Astrocyte (in vitro differentiated cells and primary cell): ENCODE measurements at regions not wholly inside any gene's neighbourhood (a gene's known extent, or its start where the extent isn't known, plus 50 kb on each side); places are given as distances from the start of the nearest gene placed in this dataset.

Experiments used
- DNase-seq: peaks from one replicate; pipeline ENCODE4 v3.0.0-alpha.2; 2010; ENCODE audit warnings: low read depth
- FAIRE-seq: peaks from 2 replicates; lab custom pipeline; 2011; peaks lifted over from hg19 to GRCh38; lab: Jason Lieb, UNC
- H2AFZ ChIP-seq: 2 replicates; pipeline ENCODE4 v1.6.0; 2012; ENCODE audit warnings: low read depth, low read length, inconsistent platforms
- H3K27ac ChIP-seq: 2 replicates; pipeline ENCODE4 v1.5.1; 2011; ENCODE audit warnings: low read depth, low read length, inconsistent platforms
- H3K27me3 ChIP-seq: 2 replicates; pipeline ENCODE4 v1.6.0; 2011; ENCODE audit warnings: low read length, inconsistent platforms; ENCODE audit not compliant: insufficient read depth
- H3K36me3 ChIP-seq: 2 replicates; pipeline ENCODE4 v1.5.1; 2011; ENCODE audit warnings: low read length, inconsistent platforms; ENCODE audit not compliant: insufficient read depth
- H3K4me1 ChIP-seq: 2 replicates; pipeline ENCODE4 v1.5.1; 2011; ENCODE audit warnings: low read length, inconsistent platforms; ENCODE audit not compliant: insufficient read depth
- H3K4me2 ChIP-seq: 2 replicates; pipeline ENCODE4 v1.6.0; 2012; ENCODE audit warnings: low read length, inconsistent platforms
- H3K4me3 ChIP-seq: 2 replicates; pipeline ENCODE4 v1.5.1; 2011; ENCODE audit warnings: low read depth, mild to moderate bottlenecking, low read length, inconsistent platforms; ENCODE audit not compliant: insufficient read depth
- H3K79me2 ChIP-seq: 2 replicates; pipeline ENCODE4 v1.6.0; 2012; ENCODE audit warnings: mild to moderate bottlenecking, low read length, inconsistent platforms; ENCODE audit not compliant: insufficient read depth
- H3K9ac ChIP-seq: 2 replicates; pipeline ENCODE4 v1.6.0; 2012; ENCODE audit warnings: mild to moderate bottlenecking, low read length, inconsistent platforms
- H3K9me3 ChIP-seq: 2 replicates; pipeline ENCODE4 v1.5.1; 2012; ENCODE audit warnings: low read depth, mild to moderate bottlenecking, low read length, inconsistent platforms; ENCODE audit not compliant: insufficient read depth
- H4K20me1 ChIP-seq: 2 replicates; pipeline ENCODE4 v1.6.0; 2012; ENCODE audit warnings: low read length, inconsistent platforms; ENCODE audit not compliant: insufficient read depth
- H3K27ac Mint-ChIP-seq: one replicate; pipeline ENCODE4 v1.8.0; 2021; ENCODE audit warnings: mild to moderate bottlenecking, mixed read lengths; ENCODE audit not compliant: unreplicated experiment
- H3K27me3 Mint-ChIP-seq: one replicate; pipeline ENCODE4 v1.8.0; 2021; ENCODE audit warnings: low read depth, mixed read lengths; ENCODE audit not compliant: unreplicated experiment
- H3K36me3 Mint-ChIP-seq: one replicate; pipeline ENCODE4 v1.8.0; 2021; ENCODE audit warnings: low read depth, mixed read lengths; ENCODE audit not compliant: unreplicated experiment
- H3K4me1 Mint-ChIP-seq: one replicate; pipeline ENCODE4 v1.8.0; 2021; ENCODE audit warnings: low read depth, mixed read lengths; ENCODE audit not compliant: unreplicated experiment
- H3K4me3 Mint-ChIP-seq: one replicate; pipeline ENCODE4 v1.8.0; 2021; ENCODE audit warnings: mild to moderate bottlenecking, moderate library complexity, mixed read lengths; ENCODE audit not compliant: unreplicated experiment
- H3K9me3 Mint-ChIP-seq: one replicate; pipeline ENCODE4 v1.8.0; 2021; ENCODE audit warnings: mild to moderate bottlenecking, mixed read lengths; ENCODE audit not compliant: unreplicated experiment
- EZH2 ChIP-seq: IDR thresholded peaks from 2 replicates; pipeline ENCODE4 v1.6.1; 2012; ENCODE audit warnings: mild to moderate bottlenecking, low read length, inconsistent platforms; ENCODE audit not compliant: insufficient read depth
- TF ChIP-seq, protein P1 (sequence below): IDR thresholded peaks from 2 replicates; pipeline ENCODE4 v1.5.1; 2011; ENCODE audit warnings: low read depth, mild to moderate bottlenecking, inconsistent platforms, low read length, moderate library complexity; ENCODE audit not compliant: insufficient read depth

DNA sequence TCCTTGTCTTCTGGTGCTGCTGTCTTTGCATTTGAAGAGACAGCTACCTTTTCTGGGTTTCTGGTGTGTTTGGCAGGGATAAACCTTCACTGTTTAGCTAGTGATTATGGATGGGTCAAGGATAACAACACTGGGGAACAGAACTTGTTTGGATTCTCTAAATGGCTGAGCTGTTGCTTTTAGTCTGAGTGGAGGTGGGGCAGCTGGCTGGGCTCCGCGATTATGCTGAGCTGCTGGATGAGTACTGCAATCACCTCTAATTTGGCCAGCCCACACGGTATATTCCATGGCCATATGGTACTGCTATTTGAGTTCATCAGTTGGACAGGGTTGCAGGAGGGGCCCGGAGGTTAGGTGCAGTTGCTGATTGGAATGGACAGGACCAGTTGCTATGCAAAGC, 361.6 kb upstream of the TFPI start:
- no peak for FAIRE-seq
- Histone ChIP-seq H3K9me3 (no peaks in the 10 kb centered on the region), H3K27me3 (no peaks in the 10 kb centered on the region), H3K79me2 (no peaks in the 10 kb centered on the region), H3K27ac (no peak overlapping the region), H2AFZ (no peak overlapping the region), H3K4me2 (no peak overlapping the region), H3K4me3 (no peak overlapping the region), H4K20me1 (no peaks in the 10 kb centered on the region), H3K4me1 (peaks cover 4% of the 10 kb centered on the region), H3K9ac (no peak overlapping the region), H3K36me3 (no peaks in the 10 kb centered on the region)
- no peak overlapping the region for H3K27ac Mint-ChIP-seq
- TF ChIP-seq EZH2, result no peak
- TF ChIP-seq, protein P1, sequence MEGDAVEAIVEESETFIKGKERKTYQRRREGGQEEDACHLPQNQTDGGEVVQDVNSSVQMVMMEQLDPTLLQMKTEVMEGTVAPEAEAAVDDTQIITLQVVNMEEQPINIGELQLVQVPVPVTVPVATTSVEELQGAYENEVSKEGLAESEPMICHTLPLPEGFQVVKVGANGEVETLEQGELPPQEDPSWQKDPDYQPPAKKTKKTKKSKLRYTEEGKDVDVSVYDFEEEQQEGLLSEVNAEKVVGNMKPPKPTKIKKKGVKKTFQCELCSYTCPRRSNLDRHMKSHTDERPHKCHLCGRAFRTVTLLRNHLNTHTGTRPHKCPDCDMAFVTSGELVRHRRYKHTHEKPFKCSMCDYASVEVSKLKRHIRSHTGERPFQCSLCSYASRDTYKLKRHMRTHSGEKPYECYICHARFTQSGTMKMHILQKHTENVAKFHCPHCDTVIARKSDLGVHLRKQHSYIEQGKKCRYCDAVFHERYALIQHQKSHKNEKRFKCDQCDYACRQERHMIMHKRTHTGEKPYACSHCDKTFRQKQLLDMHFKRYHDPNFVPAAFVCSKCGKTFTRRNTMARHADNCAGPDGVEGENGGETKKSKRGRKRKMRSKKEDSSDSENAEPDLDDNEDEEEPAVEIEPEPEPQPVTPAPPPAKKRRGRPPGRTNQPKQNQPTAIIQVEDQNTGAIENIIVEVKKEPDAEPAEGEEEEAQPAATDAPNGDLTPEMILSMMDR, result no peak
- H3K4me1 Mint-ChIP-seq, result no peaks in the 10 kb centered on the region
- no peak for DNase-seq
- H3K4me3 Mint-ChIP-seq, result no peak overlapping the region
- peaks cover 5% of the 10 kb centered on the region for H3K9me3 Mint-ChIP-seq
- H3K27me3 Mint-ChIP-seq, result no peaks in the 10 kb centered on the region
- H3K36me3 Mint-ChIP-seq, result no peaks in the 10 kb centered on the region

GRCh38 chr2:187916799-187917198, 362.6 kb upstream of the TFPI start:
- DNase-seq, result no peak
- Mint-ChIP-seq H3K4me3 (no peak overlapping the region), H3K27me3 (no peaks in the 10 kb centered on the region), H3K9me3 (peaks cover 5% of the 10 kb centered on the region), H3K36me3 (no peaks in the 10 kb centered on the region), H3K4me1 (no peaks in the 10 kb centered on the region), H3K27ac (no peak overlapping the region)
- H3K4me2 ChIP-seq, result no peak overlapping the region
- H2AFZ ChIP-seq, result no peak overlapping the region
- H3K27ac ChIP-seq, result no peak overlapping the region
- no peak for FAIRE-seq
- peaks cover 4% of the 10 kb centered on the region for H3K4me1 ChIP-seq
- no peaks in the 10 kb centered on the region for H3K36me3 ChIP-seq
- no peaks in the 10 kb centered on the region for H3K9me3 ChIP-seq
- no peaks in the 10 kb centered on the region for H3K79me2 ChIP-seq
- H4K20me1 ChIP-seq, result no peaks in the 10 kb centered on the region
- TF ChIP-seq, protein P1, result no peak
- TF ChIP-seq EZH2, result no peak
- H3K27me3 ChIP-seq, result no peaks in the 10 kb centered on the region
- H3K9ac ChIP-seq, result no peak overlapping the region
- no peak overlapping the region for H3K4me3 ChIP-seq

DNA sequence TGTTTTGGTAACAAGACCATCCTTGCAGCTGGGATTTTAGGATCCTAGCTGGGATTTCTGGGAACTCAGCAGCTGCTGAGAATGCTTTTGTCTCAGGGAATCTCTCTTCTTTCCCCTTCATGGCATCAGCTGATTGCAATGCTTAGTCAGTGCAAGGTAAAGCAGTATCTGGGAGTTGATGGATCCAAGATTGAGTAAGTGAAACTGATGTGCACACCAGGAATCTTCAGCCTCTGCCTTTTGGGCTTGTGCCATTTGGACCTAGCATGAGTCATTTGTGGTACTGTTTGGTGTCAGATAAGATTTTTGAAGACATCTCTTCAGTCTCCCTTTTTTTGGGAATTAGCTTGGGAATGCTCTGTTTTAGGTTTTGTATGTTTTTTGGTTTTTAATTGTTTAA, 363.3 kb upstream of the TFPI start:
- H3K36me3 ChIP-seq, result no peaks in the 10 kb centered on the region
- no peaks in the 10 kb centered on the region for H3K9me3 ChIP-seq
- H3K4me3 ChIP-seq, result no peak overlapping the region
- H2AFZ ChIP-seq, result no peak overlapping the region
- H3K4me2 ChIP-seq, result no peak overlapping the region
- FAIRE-seq (no peak), DNase-seq (peak; percentile 55)
- H3K9ac ChIP-seq, result no peak overlapping the region
- no peaks in the 10 kb centered on the region for H3K79me2 ChIP-seq
- TF ChIP-seq, protein P1, result no peak
- TF ChIP-seq EZH2, result no peak
- H3K36me3 Mint-ChIP-seq, result no peaks in the 10 kb centered on the region
- H3K4me3 Mint-ChIP-seq, result no peak overlapping the region
- no peaks in the 10 kb centered on the region for H4K20me1 ChIP-seq
- H3K4me1 Mint-ChIP-seq, result no peaks in the 10 kb centered on the region
- no peaks in the 10 kb centered on the region for H3K27me3 Mint-ChIP-seq
- H3K27ac Mint-ChIP-seq, result no peak overlapping the region
- H3K27me3 ChIP-seq, result no peaks in the 10 kb centered on the region
- H3K4me1 ChIP-seq, result peaks cover 4% of the 10 kb centered on the region
- peaks cover 5% of the 10 kb centered on the region for H3K9me3 Mint-ChIP-seq
- H3K27ac ChIP-seq, result no peak overlapping the region
